Calu3 (cell line): ENCODE measurements at regions not wholly inside any gene's neighbourhood (a gene's known extent, or its start where the extent isn't known, plus 50 kb on each side); places are given as distances from the start of the nearest gene placed in this dataset.

Experiments
- BruUV-seq: library from RNA; stranded (reverse); fragments of 400-500 nt; replicated peaks from 2 replicates; lab custom pipeline; 2021; lab: Mats Ljungman, UMichigan
- CTCF ChIA-PET: fragments of 300-600 bp; sonication (Branson Sonifier 250); formaldehyde crosslinking; loops from one replicate; lab custom pipeline; 2022; ENCODE audit warnings: antibody characterized with exemption; lab: Charles Lee
- DNase-seq: peaks from one replicate; pipeline ENCODE4 v3.0.0; 2022
- H3K27ac Mint-ChIP-seq: one replicate; pipeline ENCODE4 v1.8.0; 2022; ENCODE audit warnings: mixed read lengths; ENCODE audit not compliant: unreplicated experiment
- H3K27me3 Mint-ChIP-seq: one replicate; pipeline ENCODE4 v1.8.0; 2022; ENCODE audit warnings: mixed read lengths; ENCODE audit not compliant: unreplicated experiment
- H3K36me3 Mint-ChIP-seq: one replicate; pipeline ENCODE4 v1.8.0; 2022; ENCODE audit warnings: mild to moderate bottlenecking, moderate library complexity, mixed read lengths; ENCODE audit not compliant: insufficient read depth, unreplicated experiment
- H3K4me1 Mint-ChIP-seq: one replicate; pipeline ENCODE4 v1.8.0; 2022; ENCODE audit warnings: mild to moderate bottlenecking, low read depth, mixed read lengths; ENCODE audit not compliant: unreplicated experiment
- H3K4me3 Mint-ChIP-seq: one replicate; pipeline ENCODE4 v1.8.0; 2022; ENCODE audit warnings: mild to moderate bottlenecking, low read depth, moderate library complexity, mixed read lengths; ENCODE audit not compliant: unreplicated experiment
- H3K9me3 Mint-ChIP-seq: one replicate; pipeline ENCODE4 v1.8.0; 2022; ENCODE audit warnings: low read depth, mixed read lengths; ENCODE audit not compliant: unreplicated experiment
- intact Hi-C: fragments of 100-400 bp; cut with micrococcal nuclease; formaldehyde crosslinking; loops from one replicate; pipeline ENCODE4 v1.10.0; 2022; ENCODE audit not compliant: unreplicated experiment
- TF ChIP-seq, protein P1 (sequence below): fragments of 200-600 bp; IDR thresholded peaks from one replicate; pipeline ENCODE4 v1.8.0; 2022; ENCODE audit warnings: antibody characterized with exemption; ENCODE audit not compliant: unreplicated experiment

DNA sequence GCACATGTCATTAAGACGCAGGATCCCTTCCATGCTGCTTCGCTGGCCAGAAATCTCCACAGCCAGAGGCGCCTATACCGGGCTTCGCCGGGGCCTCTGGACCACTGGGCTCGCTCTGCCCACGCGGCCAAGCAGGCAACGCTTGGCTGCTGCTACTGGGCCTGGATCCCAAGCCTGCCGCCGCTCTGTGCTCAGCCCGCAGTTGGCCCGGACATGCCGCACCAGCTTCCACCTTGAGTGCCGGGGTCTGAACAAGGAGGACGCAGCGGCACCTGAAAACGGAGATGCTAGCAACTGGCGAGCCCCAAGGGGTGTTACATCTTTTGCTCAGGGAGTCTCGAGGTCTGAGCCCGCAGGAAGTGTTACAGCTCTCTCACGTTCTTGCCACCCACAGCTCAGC is 409.9 kb upstream of the SGCG start:
- Mint-ChIP-seq H3K27me3 (no peaks in the 10 kb centered on the region), H3K4me3 (no peak overlapping the region), H3K9me3 (no peaks in the 10 kb centered on the region), H3K27ac (no peak overlapping the region), H3K4me1 (no peaks in the 10 kb centered on the region), H3K36me3 (no peaks in the 10 kb centered on the region)
- TF ChIP-seq, protein P1, sequence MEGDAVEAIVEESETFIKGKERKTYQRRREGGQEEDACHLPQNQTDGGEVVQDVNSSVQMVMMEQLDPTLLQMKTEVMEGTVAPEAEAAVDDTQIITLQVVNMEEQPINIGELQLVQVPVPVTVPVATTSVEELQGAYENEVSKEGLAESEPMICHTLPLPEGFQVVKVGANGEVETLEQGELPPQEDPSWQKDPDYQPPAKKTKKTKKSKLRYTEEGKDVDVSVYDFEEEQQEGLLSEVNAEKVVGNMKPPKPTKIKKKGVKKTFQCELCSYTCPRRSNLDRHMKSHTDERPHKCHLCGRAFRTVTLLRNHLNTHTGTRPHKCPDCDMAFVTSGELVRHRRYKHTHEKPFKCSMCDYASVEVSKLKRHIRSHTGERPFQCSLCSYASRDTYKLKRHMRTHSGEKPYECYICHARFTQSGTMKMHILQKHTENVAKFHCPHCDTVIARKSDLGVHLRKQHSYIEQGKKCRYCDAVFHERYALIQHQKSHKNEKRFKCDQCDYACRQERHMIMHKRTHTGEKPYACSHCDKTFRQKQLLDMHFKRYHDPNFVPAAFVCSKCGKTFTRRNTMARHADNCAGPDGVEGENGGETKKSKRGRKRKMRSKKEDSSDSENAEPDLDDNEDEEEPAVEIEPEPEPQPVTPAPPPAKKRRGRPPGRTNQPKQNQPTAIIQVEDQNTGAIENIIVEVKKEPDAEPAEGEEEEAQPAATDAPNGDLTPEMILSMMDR = no peak
- no TSS peak for BruUV-seq
- CTCF ChIA-PET = no interaction called here
- intact Hi-C loops = no loop called here
- no peak for DNase-seq

GRCh38 chr13:22773465-22773864 is 407.3 kb upstream of the SGCG start:
- TF ChIP-seq, protein P1 = no peak
- no peak overlapping the region for H3K4me3 Mint-ChIP-seq
- H3K4me1 Mint-ChIP-seq = no peaks in the 10 kb centered on the region
- H3K27ac Mint-ChIP-seq = no peak overlapping the region
- H3K9me3 Mint-ChIP-seq = peaks cover 4% of the 10 kb centered on the region
- H3K27me3 Mint-ChIP-seq = no peaks in the 10 kb centered on the region
- intact Hi-C loops = no loop called here
- CTCF ChIA-PET = no interaction called here
- no peaks in the 10 kb centered on the region for H3K36me3 Mint-ChIP-seq
- DNase-seq = no peak
- no TSS peak for BruUV-seq

- no peak overlapping the region for H3K4me3 Mint-ChIP-seq
- TF ChIP-seq, protein P1 = no peak
- intact Hi-C loops = no loop called here
- DNase-seq = no peak
- H3K4me1 Mint-ChIP-seq = no peaks in the 10 kb centered on the region
- no peaks in the 10 kb centered on the region for H3K36me3 Mint-ChIP-seq
- CTCF ChIA-PET = no interaction called here
- H3K9me3 Mint-ChIP-seq = peaks cover 9% of the 10 kb centered on the region
- H3K27me3 Mint-ChIP-seq = no peaks in the 10 kb centered on the region
- no TSS peak for BruUV-seq
- no peak overlapping the region for H3K27ac Mint-ChIP-seq
Observed at GRCh38 chr13:22776394-22777186, 404.2 kb upstream of the SGCG start.

DNA sequence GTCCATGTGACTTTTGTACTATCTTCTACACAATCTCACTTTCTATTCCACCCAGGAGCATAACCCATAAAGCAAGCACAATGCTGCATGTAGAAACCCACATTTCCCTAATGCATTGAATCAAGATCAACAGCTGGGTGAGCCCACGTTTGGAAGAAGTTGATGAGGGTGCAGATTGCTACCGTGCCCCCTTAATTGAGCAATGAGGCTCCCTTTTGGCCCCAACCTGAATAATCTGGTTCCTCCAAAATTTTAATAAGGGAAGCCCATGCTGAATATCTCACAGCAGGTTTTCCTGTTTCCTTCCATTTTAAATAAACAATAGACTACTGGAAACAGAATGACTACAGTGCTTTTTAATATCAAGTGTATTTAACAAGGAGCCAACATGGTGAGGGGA is 403.6 kb upstream of the SGCG start:
- Mint-ChIP-seq H3K4me1 (no peaks in the 10 kb centered on the region), H3K36me3 (no peaks in the 10 kb centered on the region), H3K27me3 (no peaks in the 10 kb centered on the region), H3K27ac (no peak overlapping the region), H3K4me3 (no peak overlapping the region), H3K9me3 (peaks cover 9% of the 10 kb centered on the region)
- no TSS peak for BruUV-seq
- intact Hi-C loops = no loop called here
- CTCF ChIA-PET = no interaction called here
- no peak for DNase-seq
- TF ChIP-seq, protein P1 = no peak
